ENCODE measurements at regions not wholly inside any gene's neighbourhood (a gene's known extent, or its start where the extent isn't known, plus 50 kb on each side); places are given as distances from the start of the nearest gene placed in this dataset.

GRCh38 chr14:87652278-87652677 lies 340.7 kb downstream of the GALC start:
- TF ChIP-seq SUZ12 (IDR thresholded peaks at IDR 0.05; ENCODE audit: unreplicated experiment) (no peak), ZNF207 (IDR thresholded peaks at IDR 0.05; ENCODE audit: borderline replicate concordance) (no peak)
